Nephron progenitor cell (in vitro differentiated cells): ENCODE measurements at regions not wholly inside any gene's neighbourhood (a gene's known extent, or its start where the extent isn't known, plus 50 kb on each side); places are given as distances from the start of the nearest gene placed in this dataset.
A peak's percentile ranks its signal among the peaks of the same experiment; 100 is the strongest.

ENCODE experiments used
- DNase-seq: peaks from one replicate; pipeline ENCODE4 v3.0.0; 2021
- H3K27ac Mint-ChIP-seq: 2 replicates; pipeline ENCODE4 v1.8.0; 2021; ENCODE audit warnings: mild to moderate bottlenecking, moderate library complexity, mixed read lengths
- H3K27me3 Mint-ChIP-seq: 2 replicates; pipeline ENCODE4 v1.8.0; 2021; ENCODE audit warnings: mild to moderate bottlenecking, low read depth, mixed read lengths; ENCODE audit not compliant: poor library complexity
- H3K36me3 Mint-ChIP-seq: 2 replicates; pipeline ENCODE4 v1.8.0; 2021; ENCODE audit warnings: low read depth, mixed read lengths
- H3K4me1 Mint-ChIP-seq: 2 replicates; pipeline ENCODE4 v1.8.0; 2021; ENCODE audit warnings: mixed read lengths
- H3K4me3 Mint-ChIP-seq: 2 replicates; pipeline ENCODE4 v1.8.0; 2021; ENCODE audit warnings: mild to moderate bottlenecking, moderate library complexity, mixed read lengths
- H3K9me3 Mint-ChIP-seq: 2 replicates; pipeline ENCODE4 v1.8.0; 2021; ENCODE audit warnings: mild to moderate bottlenecking, moderate library complexity, mixed read lengths
- CTCF ChIP-seq: fragments of 200-600 bp; sonication (generic); IDR thresholded peaks from 2 replicates; pipeline ENCODE4 v1.5.0; 2021; ENCODE audit warnings: antibody characterized with exemption

GRCh38 chr1:82215056-82215852, 414.5 kb downstream of the ADGRL2 start:
- TF ChIP-seq CTCF: no peak
- H3K4me1 Mint-ChIP-seq: peaks cover 14% of the 10 kb centered on the region
- no peaks in the 10 kb centered on the region for H3K9me3 Mint-ChIP-seq
- no peaks in the 10 kb centered on the region for H3K36me3 Mint-ChIP-seq
- H3K27me3 Mint-ChIP-seq: no peaks in the 10 kb centered on the region
- DNase-seq: no peak
- H3K4me3 Mint-ChIP-seq: no peak overlapping the region
- peak overlapping the region; percentile 12 for H3K27ac Mint-ChIP-seq

- no peak overlapping the region for H3K27ac Mint-ChIP-seq
- DNase-seq: no peak
- H3K27me3 Mint-ChIP-seq: no peaks in the 10 kb centered on the region
- H3K4me1 Mint-ChIP-seq: peaks cover 14% of the 10 kb centered on the region
- no peak overlapping the region for H3K4me3 Mint-ChIP-seq
- no peaks in the 10 kb centered on the region for H3K9me3 Mint-ChIP-seq
- no peaks in the 10 kb centered on the region for H3K36me3 Mint-ChIP-seq
- TF ChIP-seq CTCF: no peak
Observed at GRCh38 chr1:82214606-82215005, 413.9 kb downstream of the ADGRL2 start.

DNA sequence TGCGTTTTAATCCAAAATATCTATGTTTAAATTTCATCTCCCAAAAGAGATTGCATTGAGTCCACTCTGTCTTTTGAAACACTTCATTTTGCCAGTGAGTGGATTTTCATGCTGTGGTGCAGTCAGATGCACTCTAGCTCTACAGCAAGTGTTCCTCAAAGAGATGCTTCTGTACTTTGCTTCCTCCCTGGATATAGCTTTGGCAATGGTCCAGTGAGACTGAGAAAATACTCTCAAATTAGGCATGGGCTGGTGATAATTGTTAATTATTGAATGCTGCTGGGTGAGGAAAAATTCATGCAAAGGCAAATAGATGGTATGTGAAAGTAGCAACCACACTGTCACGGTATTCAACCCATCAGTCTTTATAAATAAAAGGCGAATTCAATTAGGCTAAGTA, 396.9 kb downstream of the ADGRL2 start:
- H3K27ac Mint-ChIP-seq: no peak overlapping the region
- H3K4me1 Mint-ChIP-seq: no peaks in the 10 kb centered on the region
- H3K9me3 Mint-ChIP-seq: no peaks in the 10 kb centered on the region
- no peak for TF ChIP-seq CTCF
- no peaks in the 10 kb centered on the region for H3K27me3 Mint-ChIP-seq
- no peaks in the 10 kb centered on the region for H3K36me3 Mint-ChIP-seq
- no peak for DNase-seq
- no peak overlapping the region for H3K4me3 Mint-ChIP-seq

DNA sequence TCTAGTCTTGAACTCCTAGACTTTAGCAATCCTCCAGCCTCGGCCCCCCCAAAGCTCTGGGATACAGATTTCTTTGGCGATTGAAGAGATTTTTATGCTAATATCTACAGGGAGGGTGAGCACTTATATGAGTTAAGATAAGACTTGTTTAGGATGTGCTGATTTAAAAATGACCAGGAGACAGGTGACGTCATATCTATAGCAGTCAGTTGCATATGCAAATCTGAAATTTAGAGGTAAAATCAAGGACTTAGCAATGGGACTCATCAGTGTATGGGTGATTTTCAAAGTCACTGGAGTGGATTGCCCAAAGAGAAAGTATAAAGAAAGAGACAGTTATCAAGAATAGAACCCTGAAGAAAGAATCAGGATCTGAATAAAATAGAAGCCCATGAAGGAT, 394.5 kb downstream of the ADGRL2 start:
- Mint-ChIP-seq H3K4me3 (no peak overlapping the region), H3K9me3 (no peaks in the 10 kb centered on the region), H3K4me1 (no peaks in the 10 kb centered on the region), H3K27me3 (no peaks in the 10 kb centered on the region), H3K27ac (no peak overlapping the region), H3K36me3 (no peaks in the 10 kb centered on the region)
- DNase-seq: no peak
- TF ChIP-seq CTCF: no peak

DNA sequence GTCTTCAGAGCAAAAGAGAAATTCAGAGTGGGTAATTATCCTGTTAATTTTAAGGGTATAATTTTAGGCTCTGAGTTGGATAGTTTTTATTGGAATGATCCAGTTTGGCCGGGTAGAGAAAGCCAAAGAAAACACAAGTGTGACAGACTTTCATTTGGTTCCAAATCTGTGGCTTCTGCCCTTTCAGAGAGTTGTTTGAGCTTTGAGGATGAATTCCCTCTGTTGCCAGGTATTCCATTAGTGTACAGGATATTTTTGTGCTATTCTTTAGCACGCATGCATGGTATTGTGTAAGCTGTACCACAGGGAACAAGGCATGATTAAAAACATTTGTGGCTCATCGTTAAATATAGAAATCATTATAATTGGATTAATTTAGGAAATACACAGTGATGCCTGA, 384.4 kb downstream of the ADGRL2 start:
- Mint-ChIP-seq H3K27me3 (no peaks in the 10 kb centered on the region), H3K4me1 (no peaks in the 10 kb centered on the region), H3K4me3 (no peak overlapping the region), H3K9me3 (no peaks in the 10 kb centered on the region), H3K36me3 (no peaks in the 10 kb centered on the region), H3K27ac (no peak overlapping the region)
- no peak for DNase-seq
- no peak for TF ChIP-seq CTCF

DNA sequence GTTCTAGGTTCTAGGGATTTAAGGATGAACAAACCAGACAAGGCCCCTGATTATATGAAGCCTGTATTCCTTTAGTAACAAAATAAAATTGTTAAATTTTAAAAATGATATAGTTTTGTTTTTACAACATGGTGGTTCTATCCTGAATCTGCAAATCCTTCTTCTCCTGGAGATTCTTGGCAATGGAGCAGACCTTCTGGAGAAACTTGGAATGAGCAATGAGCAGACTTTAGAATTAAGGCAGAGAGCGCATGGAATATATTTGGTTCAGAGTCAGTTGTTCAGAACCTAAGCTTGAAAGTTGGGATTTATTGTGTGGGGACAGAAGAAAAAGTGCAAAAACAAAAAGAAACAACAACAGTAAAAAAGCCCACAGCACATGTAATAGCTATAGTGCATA, 381.1 kb downstream of the ADGRL2 start:
- no peaks in the 10 kb centered on the region for H3K27me3 Mint-ChIP-seq
- DNase-seq: no peak
- H3K4me1 Mint-ChIP-seq: no peaks in the 10 kb centered on the region
- no peaks in the 10 kb centered on the region for H3K9me3 Mint-ChIP-seq
- no peak for TF ChIP-seq CTCF
- H3K4me3 Mint-ChIP-seq: no peak overlapping the region
- H3K36me3 Mint-ChIP-seq: no peaks in the 10 kb centered on the region
- no peak overlapping the region for H3K27ac Mint-ChIP-seq
